H1 (cell line): ENCODE measurements at regions not wholly inside any gene's neighbourhood (a gene's known extent, or its start where the extent isn't known, plus 50 kb on each side); places are given as distances from the start of the nearest gene placed in this dataset.

Experiments used
- ATF2 ChIP-seq: IDR thresholded peaks from 2 replicates; pipeline ENCODE4 v1.6.1; 2012; ENCODE audit warnings: low read length, inconsistent platforms
- SP1 ChIP-seq: IDR thresholded peaks from 2 replicates; pipeline ENCODE4 v1.6.1; 2011; ENCODE audit warnings: low read depth, low read length

GRCh38 chr2:181354626-181355025 lies 102.6 kb upstream of the ITGA4 start (continued):
- TF ChIP-seq ATF2 (no peak), SP1 (no peak)
- TF ChIP-seq, all 59 proteins: peak for 0
